Brain microvascular endothelial cell (primary cell): ENCODE measurements at regions not wholly inside any gene's neighbourhood (a gene's known extent, or its start where the extent isn't known, plus 50 kb on each side); places are given as distances from the start of the nearest gene placed in this dataset.

Experiments
- DNase-seq: peaks from one replicate; pipeline ENCODE4 v3.0.0-alpha.2; 2020
- H3K27ac ChIP-seq: fragments of 250-450 bp; sonication (Bioruptor Pico); 2 replicates; pipeline ENCODE4 v1.5.1; 2020; ENCODE audit warnings: mild to moderate bottlenecking, moderate library complexity
- H3K27me3 ChIP-seq: fragments of 250-450 bp; sonication (Bioruptor Pico); replicated peaks from 2 replicates; pipeline ENCODE4 v1.5.1; 2020; ENCODE audit warnings: mild to moderate bottlenecking
- H3K36me3 ChIP-seq: fragments of 250-450 bp; sonication (Bioruptor Pico); replicated peaks from 2 replicates; pipeline ENCODE4 v1.5.1; 2020; ENCODE audit warnings: mild to moderate bottlenecking
- H3K4me3 ChIP-seq: 2 replicates; pipeline ENCODE4 v1.5.1; 2011; ENCODE audit warnings: low read depth, mild to moderate bottlenecking, control low read depth, low read length, moderate library complexity
- in situ Hi-C: cut with HindIII; loops from 2 replicates; pipeline ENCODE4 v1.10.0; 2017; ENCODE audit warnings: low sequenced_read_pairs, low pct_ligation_motif_present
- TF ChIP-seq, protein P1 (sequence below): IDR thresholded peaks from 2 replicates; pipeline ENCODE4 v1.5.1; 2011; ENCODE audit warnings: low read depth, mild to moderate bottlenecking, moderate library complexity, low read length, control low read depth, inconsistent platforms; ENCODE audit errors: missing control alignments

DNA sequence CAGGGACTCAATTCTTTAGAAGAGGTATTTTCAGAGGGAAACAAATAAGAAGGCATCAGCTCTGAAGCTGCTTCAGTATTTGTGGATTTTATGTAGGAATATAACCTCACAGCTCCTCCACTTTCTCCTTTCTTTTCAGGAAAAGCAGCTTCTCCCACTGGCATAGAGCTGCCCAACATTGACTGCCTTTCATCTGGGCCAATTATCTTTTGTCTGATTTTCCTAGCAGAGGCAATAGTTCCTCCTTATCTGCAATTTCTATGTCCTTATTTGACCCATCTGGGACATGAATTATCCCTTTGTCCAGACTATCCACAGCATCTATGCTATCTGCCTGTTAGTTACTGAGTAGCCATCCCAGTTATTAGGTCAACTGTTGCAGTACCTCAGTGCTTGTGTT, 1671.2 kb upstream of the ACO1 start:
- in situ Hi-C loops: no loop called here
- DNase-seq: no peak
- Histone ChIP-seq H3K27me3 (no peaks in the 10 kb centered on the region), H3K27ac (no peak overlapping the region), H3K36me3 (no peaks in the 10 kb centered on the region), H3K4me3 (no peak overlapping the region)
- TF ChIP-seq, protein P1, sequence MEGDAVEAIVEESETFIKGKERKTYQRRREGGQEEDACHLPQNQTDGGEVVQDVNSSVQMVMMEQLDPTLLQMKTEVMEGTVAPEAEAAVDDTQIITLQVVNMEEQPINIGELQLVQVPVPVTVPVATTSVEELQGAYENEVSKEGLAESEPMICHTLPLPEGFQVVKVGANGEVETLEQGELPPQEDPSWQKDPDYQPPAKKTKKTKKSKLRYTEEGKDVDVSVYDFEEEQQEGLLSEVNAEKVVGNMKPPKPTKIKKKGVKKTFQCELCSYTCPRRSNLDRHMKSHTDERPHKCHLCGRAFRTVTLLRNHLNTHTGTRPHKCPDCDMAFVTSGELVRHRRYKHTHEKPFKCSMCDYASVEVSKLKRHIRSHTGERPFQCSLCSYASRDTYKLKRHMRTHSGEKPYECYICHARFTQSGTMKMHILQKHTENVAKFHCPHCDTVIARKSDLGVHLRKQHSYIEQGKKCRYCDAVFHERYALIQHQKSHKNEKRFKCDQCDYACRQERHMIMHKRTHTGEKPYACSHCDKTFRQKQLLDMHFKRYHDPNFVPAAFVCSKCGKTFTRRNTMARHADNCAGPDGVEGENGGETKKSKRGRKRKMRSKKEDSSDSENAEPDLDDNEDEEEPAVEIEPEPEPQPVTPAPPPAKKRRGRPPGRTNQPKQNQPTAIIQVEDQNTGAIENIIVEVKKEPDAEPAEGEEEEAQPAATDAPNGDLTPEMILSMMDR: no peak

DNA sequence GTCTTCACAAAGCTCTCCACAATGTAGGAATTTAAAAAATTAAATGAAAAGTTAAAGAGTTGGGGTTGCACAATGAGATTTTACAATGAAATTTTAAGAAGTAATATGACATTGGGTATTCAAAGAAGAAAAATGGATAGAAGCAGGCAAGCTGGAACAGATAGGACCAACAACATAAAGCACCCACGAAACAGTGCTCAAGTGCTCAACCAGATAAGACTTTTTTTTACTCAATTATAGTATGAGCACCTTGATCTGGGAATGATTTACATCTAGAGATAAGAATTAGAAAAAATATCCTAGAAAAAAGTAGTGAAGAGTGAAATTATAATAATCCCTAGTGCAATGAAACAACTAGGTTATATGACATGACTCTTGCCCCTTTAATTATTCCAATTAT, 1670.1 kb upstream of the ACO1 start:
- H3K27me3 ChIP-seq: no peaks in the 10 kb centered on the region
- DNase-seq: no peak
- no peak overlapping the region for H3K27ac ChIP-seq
- H3K4me3 ChIP-seq: no peak overlapping the region
- in situ Hi-C loops: no loop called here
- no peaks in the 10 kb centered on the region for H3K36me3 ChIP-seq
- TF ChIP-seq, protein P1: no peak

DNA sequence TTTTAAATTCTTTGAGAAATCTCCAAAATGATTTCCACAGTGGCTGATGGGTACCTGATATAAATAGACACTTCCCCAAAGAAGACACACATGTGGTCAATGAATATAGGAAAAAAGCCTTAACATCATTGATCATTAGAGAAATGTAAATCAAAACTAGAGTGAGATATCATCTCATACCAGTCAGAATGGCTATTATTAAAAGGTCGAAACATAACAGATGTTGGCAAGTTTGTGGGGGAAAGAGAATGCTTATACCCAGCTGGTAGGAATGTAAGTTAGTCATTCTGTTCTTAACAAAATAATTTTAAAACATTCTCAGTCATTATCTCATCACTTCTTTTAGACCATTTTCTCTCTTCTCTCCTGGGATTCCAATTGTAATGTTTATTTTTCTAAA, 1666.0 kb upstream of the ACO1 start:
- no peaks in the 10 kb centered on the region for H3K36me3 ChIP-seq
- no peaks in the 10 kb centered on the region for H3K27me3 ChIP-seq
- TF ChIP-seq, protein P1: no peak
- in situ Hi-C loops: no loop called here
- no peak overlapping the region for H3K4me3 ChIP-seq
- no peak overlapping the region for H3K27ac ChIP-seq
- DNase-seq: no peak

DNA sequence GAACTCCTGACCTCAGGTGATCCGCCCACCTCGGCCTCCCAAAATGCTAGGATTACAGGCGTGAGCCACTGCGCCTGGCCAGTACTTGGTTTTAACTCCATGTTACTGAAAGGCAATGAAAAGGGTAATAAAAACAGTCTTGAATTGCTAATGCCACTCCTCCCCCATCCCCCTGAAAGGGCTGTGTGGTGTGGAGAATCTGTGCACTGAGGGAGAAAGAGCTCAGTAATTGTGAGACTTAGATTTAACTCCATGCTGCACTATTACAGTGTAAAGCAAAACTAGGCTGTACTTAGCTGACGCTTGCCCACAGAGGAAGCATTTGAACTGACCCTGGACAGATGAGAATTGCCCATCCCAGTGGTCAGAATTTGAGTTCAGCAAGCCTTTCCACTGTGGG, 1662.4 kb upstream of the ACO1 start:
- in situ Hi-C loops: no loop called here
- no peak for DNase-seq
- TF ChIP-seq, protein P1: no peak
- no peaks in the 10 kb centered on the region for H3K27me3 ChIP-seq
- H3K27ac ChIP-seq: no peak overlapping the region
- no peaks in the 10 kb centered on the region for H3K36me3 ChIP-seq
- H3K4me3 ChIP-seq: no peak overlapping the region

DNA sequence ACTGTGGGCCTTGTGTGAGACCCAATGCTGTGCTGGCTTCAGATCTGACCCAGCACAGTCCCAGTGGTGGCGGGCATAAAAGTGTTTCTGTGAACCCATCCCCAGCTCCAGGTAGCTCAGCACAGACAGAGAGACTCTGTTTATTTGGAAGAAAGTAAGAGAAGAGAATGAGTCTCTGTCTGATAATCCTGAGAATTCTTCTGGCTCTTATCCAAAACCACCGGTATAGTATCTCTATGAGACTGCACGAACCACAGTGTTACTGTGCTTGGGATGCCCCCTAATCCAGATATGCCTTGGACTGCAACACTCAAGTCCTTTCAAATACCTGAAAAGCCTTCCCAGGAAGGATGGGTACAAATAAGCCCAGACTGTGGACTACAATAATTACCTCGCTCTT, 1660.8 kb upstream of the ACO1 start:
- H3K27me3 ChIP-seq: no peaks in the 10 kb centered on the region
- TF ChIP-seq, protein P1: no peak
- no peak for DNase-seq

DNA sequence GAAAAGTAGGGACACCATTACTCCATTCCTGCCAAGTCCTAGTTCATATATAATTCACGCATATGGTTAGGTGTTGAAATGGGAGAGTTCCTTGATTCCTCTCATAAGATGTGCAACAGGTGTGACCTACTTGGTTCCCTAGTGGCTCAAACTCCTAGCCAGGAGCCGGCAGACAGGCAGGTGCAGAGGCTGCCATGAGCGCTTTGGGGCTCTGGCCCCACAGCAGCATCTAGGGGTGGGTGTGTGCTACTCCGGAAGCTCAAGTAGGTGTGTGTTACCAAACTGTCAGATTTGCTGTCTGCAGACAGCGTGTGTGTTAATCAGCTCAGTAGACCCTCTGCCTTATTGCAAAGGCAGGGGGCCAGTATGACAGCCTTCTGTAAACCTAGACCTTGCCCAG, 1652.4 kb upstream of the ACO1 start:
- TF ChIP-seq, protein P1: no peak
- H3K27ac ChIP-seq: no peak overlapping the region
- H3K36me3 ChIP-seq: no peaks in the 10 kb centered on the region
- H3K27me3 ChIP-seq: no peaks in the 10 kb centered on the region
- H3K4me3 ChIP-seq: no peak overlapping the region
- in situ Hi-C loops: no loop called here
- no peak for DNase-seq

More for the DNA sequence above, 1660.8 kb upstream of the ACO1 start:
- in situ Hi-C loops: no loop called here
- Histone ChIP-seq H3K4me3 (no peak overlapping the region), H3K36me3 (no peaks in the 10 kb centered on the region), H3K27ac (no peak overlapping the region)
